ENCODE measurements at regions not wholly inside any gene's neighbourhood (a gene's known extent, or its start where the extent isn't known, plus 50 kb on each side); places are given as distances from the start of the nearest gene placed in this dataset.
"Not testable (repeated sequence)": the region's sequence is repeated elsewhere in the genome, so short reads cannot be mapped to it uniquely, and the experiment has no call there.

DNA sequence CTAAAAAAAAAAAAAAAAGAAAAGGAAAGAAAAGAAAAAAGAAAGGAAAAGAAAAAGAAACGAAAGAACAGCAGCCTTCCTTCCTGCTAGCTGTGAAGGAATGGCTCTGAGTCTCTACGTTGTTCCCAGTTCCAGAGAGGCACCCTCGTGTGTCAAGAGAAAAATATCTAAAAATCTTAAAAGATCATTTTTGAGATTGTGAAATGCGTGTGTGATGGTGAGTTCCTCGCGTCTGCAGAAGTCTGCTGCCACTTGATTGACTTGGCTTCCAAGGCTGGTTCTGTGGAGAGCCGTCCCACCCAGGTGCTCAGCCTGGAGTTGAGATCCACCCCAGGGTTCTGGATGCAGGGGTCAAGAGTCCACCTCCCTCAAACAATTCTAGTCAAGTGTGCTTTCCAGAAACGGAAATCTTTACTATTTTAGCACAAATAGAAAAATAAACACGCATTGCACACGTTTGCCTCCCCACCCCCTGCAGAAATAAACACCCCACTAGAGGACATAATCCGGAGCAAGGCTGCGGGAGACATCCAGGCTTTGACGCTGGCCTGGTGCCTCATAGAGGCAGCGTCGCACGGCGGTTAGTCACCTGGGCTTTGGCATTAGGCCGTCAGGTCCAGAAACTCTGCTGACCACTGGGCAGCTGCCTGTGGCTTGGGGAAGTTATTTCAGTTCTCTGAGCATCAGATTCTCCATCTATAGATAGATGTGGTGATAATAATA lies 265.4 kb downstream of the FAM43A start:
- DNase-seq (ENCODE audit: low read depth in 2 of 2): no peak

DNA sequence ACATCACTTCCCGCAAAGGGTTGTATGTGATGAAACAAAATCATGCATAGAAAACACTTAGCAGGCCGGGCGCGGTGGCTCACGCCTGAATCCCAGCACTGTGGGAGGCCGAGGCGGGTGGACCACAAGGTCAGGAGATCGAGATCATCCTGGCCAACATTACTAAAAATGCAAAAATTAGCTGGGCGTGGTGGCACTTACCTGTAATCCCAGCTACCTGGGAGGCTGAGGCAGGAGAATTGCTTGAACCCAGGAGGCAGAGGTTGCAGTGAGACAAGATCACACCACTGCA lies 265.9 kb downstream of the FAM43A start:
- DNase-seq (ENCODE audit: low read depth in 2 of 2): not testable (repeated sequence)

DNA sequence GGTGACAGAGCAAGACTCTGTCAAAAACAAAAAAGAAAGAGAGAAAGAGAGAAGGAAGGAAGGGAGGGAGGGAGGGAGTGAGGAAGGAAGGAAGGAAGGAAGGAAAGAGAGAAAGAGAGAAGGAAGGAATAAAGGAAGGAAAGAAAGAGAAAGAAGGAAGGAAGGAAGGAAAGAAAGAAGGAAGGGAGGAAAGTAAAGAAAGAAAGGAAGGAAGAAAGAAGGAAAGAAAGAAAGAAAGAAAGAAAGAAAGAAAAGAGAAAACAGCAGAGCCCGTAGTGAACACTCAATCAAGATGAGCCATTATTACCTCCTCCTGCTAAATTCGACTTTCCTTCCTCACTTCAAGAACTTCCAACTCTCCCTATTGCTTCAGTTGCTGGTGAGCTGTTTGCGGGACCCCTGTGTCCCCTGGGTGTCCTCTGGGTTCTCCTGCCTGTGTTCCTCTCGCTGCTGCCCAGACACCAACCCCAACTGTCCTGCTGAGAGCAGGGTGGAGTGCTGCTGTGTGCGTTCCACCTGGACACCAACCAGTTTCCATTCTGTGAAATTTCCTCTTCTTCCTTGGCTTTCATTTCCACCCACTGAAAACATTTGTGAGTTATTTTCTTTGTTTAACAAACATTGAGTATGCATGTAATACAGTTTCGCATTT lies 266.4 kb downstream of the FAM43A start:
- no peak for DNase-seq (ENCODE audit: low read depth in 2 of 2)

DNA sequence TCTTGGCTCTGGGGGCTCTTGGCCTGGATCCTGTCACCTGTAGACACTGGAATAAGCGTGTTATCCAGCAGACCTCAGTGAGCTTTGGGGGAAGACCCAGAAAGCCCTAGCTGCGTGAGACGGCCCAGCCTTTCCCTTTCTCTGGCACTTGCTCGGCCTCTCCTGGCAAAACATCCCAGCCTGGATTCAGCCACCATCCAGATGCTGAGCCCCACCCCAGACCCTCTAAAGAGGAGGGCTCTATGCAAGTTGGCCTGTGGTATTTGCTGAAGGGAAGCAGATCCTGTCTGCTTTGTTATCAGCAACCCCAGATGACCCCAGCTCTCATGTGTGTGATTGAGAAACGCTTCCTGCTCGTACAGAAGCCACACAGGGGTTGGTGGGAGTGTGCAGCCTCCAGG lies 267.2 kb downstream of the FAM43A start:
- DNase-seq (ENCODE audit: low read depth in 2 of 2): no peak

DNA sequence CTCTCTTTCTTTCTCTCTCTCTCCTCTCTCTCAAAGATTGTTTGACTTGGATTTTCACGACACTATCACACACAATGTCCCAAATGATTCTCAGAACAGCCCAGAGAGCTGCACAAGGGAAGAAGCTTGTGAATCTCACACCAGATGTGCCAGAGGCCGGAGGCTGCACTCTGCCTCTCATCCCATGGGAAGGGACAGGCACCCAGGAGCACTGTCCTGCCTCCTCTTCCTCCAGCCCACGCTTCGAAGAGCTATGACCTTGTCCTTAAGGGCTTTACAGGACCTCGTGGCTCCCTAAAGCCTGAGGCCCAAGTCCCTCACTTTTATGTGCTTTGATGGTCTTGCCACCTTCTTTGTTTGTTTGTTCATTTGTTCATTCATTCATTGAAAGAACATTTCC lies 267.6 kb downstream of the FAM43A start:
- DNase-seq (ENCODE audit: low read depth in 2 of 2): no peak

DNA sequence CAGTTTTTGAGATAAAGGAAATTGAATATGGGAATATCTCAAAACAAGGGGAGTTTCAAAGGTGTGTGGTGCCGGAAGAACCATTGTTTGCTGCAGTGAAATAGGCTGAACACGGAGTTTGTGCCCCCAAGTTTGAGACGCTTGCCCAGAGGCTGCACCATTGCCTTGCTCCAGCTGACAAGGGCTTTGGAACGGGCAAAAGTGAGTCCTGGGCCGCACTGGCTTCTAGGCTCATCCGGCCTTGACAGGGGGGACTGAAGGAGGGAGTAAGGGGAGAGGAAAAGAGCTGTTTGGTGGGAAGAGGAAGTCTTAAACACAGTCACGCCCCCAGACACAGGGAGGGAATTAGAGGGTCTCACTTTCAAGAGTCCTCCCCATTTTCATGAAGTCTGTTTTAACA lies 269.9 kb downstream of the FAM43A start:
- DNase-seq (ENCODE audit: low read depth in 2 of 2): no peak

DNA sequence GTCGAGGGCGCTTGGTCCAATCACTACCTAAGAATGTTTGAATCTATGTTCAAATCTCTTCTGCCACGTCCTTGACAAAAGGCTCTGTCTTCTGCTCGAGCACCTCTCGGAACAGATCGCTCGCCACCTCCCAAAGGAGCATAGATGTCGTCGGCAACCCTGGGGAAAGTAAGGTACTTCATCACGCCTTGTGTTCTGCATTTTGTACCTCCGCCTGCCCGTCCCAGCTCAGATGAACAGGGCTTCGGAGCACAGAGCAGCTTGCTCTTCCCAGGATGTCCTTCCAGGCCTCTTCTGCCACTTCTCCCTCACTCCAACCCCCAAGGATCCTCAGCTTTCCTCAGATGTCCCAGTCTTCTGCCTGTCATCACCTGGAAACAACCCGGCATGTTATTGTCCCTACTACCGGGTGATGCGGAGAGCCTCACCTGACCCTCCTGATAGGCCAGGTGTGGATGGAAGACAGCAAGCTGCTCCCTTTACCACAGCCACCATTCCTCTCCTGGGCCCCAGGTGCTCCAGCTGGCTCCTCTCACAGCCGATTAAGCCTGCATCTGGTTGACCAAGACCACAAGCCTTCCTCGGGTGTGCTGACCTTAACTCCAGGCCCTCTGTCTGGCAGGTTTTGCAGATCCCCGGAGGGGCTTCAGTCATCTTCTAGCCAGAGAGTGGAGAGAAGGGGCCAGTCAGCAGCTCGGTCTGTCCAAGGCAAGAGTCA lies 270.5 kb downstream of the FAM43A start:
- no peak for DNase-seq (ENCODE audit: low read depth in 2 of 2)

DNA sequence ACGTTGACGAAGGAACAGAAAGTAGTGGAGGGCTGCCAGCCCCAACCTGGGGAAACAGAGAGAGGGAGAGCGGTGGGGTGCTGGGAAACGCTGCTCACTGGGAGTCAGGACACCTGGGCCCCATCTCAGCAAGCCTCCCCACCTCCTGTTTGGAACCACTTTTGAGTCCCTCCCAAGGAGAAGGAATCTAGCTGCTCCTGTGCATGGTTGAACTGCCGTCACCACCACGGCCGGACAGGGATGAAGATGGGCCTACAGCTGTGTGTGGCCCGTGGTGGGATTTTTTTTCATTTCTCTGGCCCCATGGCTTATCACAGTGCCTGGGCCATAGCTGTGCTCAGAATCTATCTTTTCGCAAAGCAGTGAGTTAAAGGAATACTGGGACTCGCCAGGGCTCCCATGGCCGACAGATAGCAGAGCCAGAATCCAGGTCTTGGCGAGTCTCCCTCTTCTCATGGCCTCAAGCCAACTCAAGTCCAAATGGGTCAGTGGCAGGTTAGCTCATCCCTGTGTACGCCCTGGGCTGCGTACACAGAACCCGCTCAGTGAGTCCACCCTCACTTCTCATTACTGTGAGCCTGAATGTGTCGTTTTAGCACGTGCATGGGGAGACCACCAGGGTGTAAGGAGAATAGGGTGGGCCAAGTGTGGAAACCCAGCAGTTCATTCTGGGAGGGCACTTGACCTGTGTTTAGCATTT lies 271.2 kb downstream of the FAM43A start:
- DNase-seq (ENCODE audit: low read depth in 2 of 2): no peak

DNA sequence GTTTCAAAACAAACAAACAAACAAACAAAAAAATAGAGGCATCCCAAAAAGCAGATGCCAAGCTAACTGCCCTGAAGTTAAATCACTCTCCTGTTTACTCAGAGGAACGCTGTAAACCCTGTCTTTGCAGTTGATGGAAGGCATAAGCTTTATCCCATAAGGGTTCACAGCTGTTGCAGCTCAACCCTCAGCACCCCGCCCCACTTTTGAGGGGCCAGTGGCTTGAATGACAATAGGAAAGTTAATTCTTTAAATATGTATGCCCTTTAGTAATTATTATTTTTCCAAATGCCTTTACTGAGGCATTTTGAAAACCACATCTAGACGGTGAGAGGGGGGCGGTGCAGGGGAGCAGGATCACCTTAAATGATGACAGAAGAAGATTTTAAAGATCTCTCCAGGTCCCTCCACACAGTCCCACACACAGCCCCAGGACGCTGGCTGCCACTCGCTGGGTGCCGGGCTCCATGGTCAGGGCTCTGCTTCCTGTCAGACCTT lies 272.1 kb downstream of the FAM43A start:
- no peak for DNase-seq (ENCODE audit: low read depth in 2 of 2)

DNA sequence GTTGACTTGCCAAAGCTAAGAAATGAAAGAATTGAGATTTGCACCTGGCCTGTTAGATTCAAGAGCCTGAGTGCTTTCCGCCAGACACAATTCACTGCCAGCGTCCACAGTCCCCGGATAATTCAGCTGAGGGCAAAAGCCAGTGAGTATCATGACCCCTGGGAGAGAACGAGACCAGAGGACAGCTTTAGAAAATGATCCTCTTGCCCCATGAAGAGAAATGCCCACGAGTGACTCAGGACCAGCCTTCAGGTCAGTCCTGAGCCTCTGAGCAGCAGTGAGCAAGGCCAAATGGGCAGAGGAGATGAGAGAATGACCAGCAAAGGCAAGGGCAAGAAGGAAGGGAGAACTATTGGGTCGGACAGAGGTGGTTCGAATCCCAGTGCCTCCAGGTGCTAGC lies 273.5 kb downstream of the FAM43A start:
- no peak for DNase-seq (ENCODE audit: low read depth in 2 of 2)

DNA sequence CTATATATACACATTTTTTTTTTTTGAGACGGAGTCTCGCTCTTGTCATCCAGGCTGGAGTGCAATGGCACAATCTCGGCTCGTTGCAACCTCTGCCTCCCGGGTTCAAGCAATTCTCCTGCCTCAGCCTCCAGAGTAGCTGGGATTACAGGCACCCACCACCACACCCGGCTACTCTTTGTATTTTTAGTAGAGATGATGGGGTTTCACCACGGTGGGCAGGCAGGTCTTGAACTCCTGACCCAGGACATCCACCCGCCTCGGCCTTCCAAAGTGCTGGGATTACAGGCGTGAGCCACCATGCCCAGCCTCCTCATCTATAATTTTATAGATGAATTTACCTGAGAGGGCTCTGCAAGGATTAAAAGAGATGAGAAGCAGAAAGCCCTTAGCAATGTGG lies 274.0 kb downstream of the FAM43A start:
- not testable (repeated sequence) for DNase-seq (ENCODE audit: low read depth in 2 of 2)

DNA sequence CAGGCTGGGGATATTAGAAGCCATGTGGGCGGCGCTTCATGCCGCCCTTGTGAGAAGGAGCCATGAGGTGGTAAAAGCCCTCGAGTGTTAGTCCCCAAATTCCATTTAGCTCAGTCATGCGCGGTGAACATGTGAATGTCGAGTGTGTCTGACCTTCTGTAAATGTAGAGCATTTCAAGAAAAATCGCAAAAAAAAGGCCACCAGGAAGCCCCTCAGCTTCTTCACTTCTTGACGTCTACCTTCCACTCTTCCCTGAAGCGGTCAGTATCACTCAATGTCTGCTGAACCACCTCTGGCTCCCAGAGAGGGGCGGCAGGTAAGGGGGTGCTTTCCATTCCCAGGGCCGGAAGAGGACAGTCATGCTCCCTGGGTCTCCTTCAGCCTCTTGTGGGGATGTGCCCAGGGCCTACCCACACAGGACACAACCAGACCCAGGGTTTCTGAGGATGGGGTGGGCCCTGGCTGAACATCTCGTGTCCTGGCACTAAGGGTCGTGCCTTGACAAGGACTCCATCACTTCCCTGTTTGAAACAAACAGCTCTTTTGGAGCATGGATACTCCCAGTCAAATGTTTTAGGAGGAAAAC lies 274.9 kb downstream of the FAM43A start:
- DNase-seq (ENCODE audit: low read depth in 2 of 2): no peak

DNA sequence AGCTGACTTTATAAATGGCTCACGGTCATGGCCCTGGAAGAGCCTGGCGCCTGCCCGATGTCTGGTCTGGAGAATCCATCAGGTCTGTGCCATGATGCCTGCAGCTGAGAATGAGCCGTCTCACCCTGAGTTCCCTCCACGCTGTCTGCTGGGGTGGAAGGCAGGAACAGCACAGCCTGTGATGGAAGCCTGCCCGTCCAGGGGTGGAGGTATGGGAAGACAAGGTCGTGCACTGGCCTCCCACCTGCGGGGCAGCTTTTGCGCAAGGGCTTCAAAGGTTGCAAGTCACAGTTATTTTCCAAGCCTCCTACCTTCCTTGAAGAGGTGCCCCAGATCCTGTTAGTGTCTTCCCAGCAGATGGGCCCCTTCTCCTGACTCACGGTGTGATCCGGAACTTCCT lies 275.5 kb downstream of the FAM43A start:
- DNase-seq (ENCODE audit: low read depth in 2 of 2): no peak

DNA sequence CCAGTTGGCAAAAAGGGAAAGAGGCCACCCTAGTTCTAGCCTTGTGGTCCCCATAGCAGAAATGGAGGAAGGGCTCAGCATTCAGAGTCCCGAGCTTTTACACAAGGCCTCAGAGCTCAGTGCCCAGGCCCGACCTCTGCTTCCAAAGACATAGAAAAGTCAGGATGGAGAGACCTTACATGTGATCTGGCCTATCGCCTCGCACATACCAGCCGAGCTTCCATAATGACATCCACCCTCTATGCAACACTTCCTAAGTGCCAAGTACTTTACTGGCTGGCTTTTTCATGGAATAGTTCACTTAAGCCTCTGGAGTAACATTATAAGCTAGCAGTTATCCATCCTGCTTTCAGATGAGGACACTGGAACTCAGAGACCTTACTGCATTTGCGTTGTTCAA lies 275.9 kb downstream of the FAM43A start:
- DNase-seq (ENCODE audit: low read depth in 2 of 2): no peak

DNA sequence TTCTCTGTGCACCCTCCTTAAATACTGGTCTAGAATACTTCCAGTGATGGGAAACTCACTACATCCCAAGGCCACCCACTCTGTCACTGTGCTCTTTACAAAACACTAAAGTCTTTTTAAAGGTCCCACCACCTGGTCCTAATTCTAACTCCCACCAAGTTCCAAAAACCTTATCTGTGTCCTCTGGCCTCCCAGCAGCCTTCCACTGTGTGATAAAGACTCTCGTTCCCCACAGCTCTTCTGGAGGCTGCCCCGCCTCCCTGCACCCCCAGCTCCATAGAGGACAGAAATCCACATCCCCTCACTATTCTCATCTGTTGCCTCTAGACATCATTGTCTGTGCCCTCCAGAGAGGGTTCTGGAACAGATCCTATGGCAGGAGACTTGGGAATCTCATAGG lies 276.4 kb downstream of the FAM43A start:
- DNase-seq (ENCODE audit: low read depth in 2 of 2): no peak

DNA sequence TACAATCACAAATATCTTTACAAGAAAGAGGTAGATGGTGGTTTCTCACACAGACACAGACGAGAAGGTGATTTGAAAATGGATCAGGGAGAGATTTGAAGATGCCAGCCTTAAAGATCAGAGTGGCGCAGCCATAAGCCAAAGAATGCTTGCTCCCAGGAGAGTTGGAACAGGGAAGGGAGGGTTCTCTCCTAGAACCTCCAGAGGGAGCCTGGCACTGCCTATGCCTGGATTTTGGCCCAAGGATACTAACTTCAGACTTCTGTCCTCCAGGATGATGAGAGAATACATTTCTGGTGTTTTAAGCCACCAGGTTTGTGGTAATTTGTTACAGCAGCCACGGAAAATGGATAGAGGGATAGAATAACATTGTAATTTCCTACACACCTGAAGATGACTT lies 279.1 kb downstream of the FAM43A start:
- DNase-seq (ENCODE audit: low read depth in 2 of 2): no peak

DNA sequence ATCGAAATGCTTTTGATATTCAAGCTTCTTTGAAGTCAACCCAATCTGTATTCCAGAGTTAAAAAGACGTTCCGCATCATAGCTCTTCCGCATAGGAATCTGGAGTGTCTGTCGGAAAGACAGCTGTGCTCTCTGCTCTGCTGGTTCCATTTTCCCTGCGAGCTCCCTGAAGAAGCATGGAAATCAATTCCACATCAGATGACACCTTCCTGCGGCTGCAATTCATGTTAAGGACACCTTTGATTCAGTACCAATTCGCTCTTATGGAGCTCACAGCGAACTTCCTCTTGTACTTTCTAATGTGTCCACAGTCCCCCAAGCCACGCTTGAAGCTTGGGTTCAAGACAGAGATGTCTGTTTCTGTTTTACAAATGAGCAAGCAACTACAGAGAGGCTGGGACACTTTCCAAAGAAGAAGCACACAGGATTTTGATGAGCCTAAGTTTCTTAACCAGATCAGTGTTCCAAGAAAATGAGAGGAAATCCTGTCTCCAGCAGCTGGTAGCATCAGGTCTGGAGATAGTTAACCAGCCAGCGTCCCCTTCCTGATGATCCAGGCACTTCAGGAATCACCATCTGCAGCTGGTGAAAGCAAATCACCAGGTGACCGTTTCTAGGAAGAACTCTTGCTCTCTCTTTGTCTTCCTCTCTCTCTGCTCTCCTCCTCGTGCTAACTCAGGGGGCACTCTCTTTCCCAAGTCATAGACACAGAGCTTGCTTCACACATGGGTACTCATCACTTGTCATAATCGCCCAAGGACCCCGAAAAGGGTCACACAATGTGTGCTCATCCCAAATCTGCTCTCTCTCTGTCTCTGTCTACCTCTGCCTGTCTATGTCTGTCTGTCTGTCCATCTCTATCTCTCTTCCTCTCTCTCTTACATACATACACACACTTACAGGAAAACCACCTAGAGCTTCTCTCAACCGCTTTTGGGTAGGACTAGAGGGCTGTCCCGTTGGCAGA lies 281.8 kb downstream of the FAM43A start:
- no peak for DNase-seq (ENCODE audit: low read depth in 2 of 2)

DNA sequence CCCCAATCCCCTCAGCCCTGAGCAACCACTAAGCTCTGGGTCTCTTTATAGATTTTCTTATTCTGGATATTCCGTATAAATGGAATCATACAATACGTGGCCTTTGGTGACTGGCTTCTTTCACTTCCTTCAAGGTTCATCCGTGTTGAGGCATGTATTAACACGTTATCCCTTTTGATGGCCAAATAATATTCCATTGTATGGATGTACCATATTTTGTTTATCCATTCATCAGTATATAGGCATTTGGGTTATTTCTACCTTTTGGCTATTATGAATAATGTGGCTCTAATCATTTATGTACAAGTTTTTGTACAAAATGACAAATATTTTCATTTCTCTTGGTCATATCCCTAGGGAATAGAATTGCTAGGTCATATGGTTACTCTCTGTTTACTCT lies 284.4 kb downstream of the FAM43A start:
- no peak for DNase-seq (ENCODE audit: low read depth in 2 of 2)

DNA sequence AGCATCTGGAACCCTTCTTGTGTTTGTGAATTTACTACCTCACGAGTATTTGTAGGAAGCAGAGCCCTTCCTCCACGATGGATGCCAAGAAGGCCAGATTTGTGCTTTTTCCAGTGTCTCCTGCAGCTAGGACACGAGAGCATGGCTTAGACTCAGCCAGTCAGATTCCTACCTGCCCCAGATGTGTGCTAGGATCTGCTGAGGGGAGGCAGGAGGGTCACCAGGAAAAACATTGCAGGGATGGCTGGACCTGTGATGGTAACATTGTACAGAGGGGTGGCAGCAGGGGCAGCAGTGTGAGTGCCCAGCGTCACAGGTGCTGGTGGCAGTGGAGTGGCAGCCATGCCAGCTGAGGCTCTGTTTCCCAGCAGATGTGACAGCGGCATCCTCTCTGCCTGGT lies 285.3 kb downstream of the FAM43A start:
- DNase-seq (ENCODE audit: low read depth in 2 of 2): no peak

DNA sequence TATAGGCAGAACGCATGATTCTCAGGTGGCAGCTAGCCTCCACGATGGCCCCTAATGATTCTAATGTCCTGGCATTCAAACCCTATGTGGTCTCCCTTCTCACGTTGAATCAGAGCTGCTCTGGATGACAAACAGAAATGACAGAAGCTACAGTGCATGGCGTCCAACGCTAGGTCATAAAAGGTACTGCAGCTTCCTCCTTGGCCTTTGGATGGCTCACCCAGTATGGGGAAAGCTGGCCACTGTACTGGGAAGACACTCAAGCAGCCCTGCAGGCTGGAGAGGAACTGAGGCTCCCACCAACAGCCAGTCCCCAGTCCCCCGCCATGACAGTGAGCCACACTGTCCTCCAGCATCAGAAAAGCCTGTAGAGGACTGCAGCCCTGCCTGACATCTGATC lies 286.3 kb downstream of the FAM43A start:
- DNase-seq (ENCODE audit: low read depth in 2 of 2): no peak

DNA sequence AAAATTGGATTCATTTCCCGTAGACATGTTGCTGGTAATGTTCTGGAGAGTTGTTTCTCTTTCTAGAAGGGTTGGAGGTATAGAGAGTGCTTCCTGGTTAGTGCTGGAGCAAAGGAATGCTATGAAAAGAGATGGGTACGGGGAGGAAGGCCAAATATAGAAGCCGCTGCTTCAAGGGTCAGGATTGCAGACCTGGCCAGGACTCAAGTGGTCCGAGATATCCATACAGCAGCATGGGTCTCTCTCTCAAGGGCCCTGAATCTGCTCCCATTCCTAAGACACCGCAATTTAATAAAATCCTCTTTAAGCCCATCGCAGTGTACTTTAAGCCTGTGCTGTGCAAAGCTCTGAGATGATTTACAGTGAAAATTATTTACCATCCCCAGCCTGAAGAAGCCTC lies 287.0 kb downstream of the FAM43A start:
- no peak for DNase-seq (ENCODE audit: low read depth in 2 of 2)

Measured in stimulated activated CD8-positive, alpha-beta memory T cell treated with anti-CD3 and anti-CD28 coated beads, Interleukin-2, amount 100 ng/mL, for 48 hours (primary cell).